ENCODE measurements at regions not wholly inside any gene's neighbourhood (a gene's known extent, or its start where the extent isn't known, plus 50 kb on each side); places are given as distances from the start of the nearest gene placed in this dataset.

DNA sequence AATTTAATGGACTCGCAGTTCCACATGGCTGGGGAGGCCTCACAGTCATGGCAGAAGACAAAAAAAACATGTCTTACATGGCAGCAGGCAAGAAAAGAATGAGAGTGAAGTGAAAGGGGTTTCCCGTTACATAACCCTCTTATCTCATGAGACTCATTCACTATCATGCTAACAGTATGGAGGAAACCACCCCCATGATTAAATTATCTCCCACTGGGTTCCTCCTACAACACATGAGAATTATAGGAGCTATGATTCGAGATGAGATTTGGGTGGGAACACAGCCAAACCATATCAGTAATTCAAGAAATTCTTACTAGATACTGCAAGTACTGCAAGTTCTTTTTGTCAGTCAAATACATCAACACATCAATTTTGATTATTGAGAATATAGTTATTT lies 311.4 kb upstream of the SLITRK3 start:
- WGBS (ENCODE audit: low lambda C conversion rate), result 22% methylated on average over 3 of the region's 3 CpGs
- TF ChIP-seq NBN (conservative IDR thresholded peaks at IDR 0.05) (no peak), ZNF790 (CRISPR knock-in tag; IDR thresholded peaks at IDR 0.05; ENCODE audit: borderline replicate concordance) (no peak), RBFOX2 (IDR thresholded peaks at IDR 0.05; ENCODE audit: low read depth, low read length) (no peak), ZNF775 (CRISPR knock-in tag; IDR thresholded peaks at IDR 0.05; ENCODE audit: borderline replicate concordance) (no peak), CHD4 (IDR thresholded peaks at IDR 0.05; ENCODE audit: borderline replicate concordance, low read length) (no peak), NR2F2 (IDR thresholded peaks at IDR 0.05; ENCODE audit: borderline replicate concordance, low read depth) (no peak), HDAC1 (CRISPR knock-in tag; IDR thresholded peaks at IDR 0.05) (no peak)
- Histone ChIP-seq H3K9ac (ENCODE audit: insufficient read depth, low read depth, low read length) (no peak overlapping the region), H3K27ac (ENCODE audit: extremely low read length, insufficient read depth, low read length) (no peak overlapping the region), H2AFZ (ENCODE audit: low read length) (no peak overlapping the region), H3K27me3 (ENCODE audit: control insufficient read depth in 1 of 2, insufficient read depth in 2 of 2, low read length in 2 of 2) (no peaks in the 10 kb centered on the region), H3K4me2 (ENCODE audit: low read depth, low read length) (no peak overlapping the region), H3K9me3 (ENCODE audit: low read length) (peaks cover 20% of the 10 kb centered on the region), H3K79me2 (ENCODE audit: insufficient read depth, low read length) (no peaks in the 10 kb centered on the region), H4K20me1 (ENCODE audit: insufficient read depth, low read length) (no peaks in the 10 kb centered on the region), H3K4me1 (ENCODE audit: insufficient read depth, low read length) (no peaks in the 10 kb centered on the region), H3K4me3 (replicated peaks in 1 of 3; ENCODE audit: insufficient read depth in 1 of 3, low read depth in 2 of 3, low read length in 3 of 3) (no peak overlapping the region), H3K36me3 (replicated peaks in 1 of 2; ENCODE audit: control insufficient read depth in 1 of 2, insufficient read depth in 2 of 2, low read length in 2 of 2) (no peaks in the 10 kb centered on the region)
- no peak for ATAC-seq
- no peak for FAIRE-seq
- intact Hi-C loops (cut with micrococcal nuclease; ENCODE audit: unreplicated experiment) (no loop called here), in situ Hi-C loops (cut with HindIII; ENCODE audit: extremely low pct_ligation_motif_present, low pct_unique_long_range_greater_than_20kb) (no loop called here)
- POLR2A ChIA-PET, result no interaction called here
- DNase-seq (ENCODE audit: low spot score), result no peak
- CTCF ChIA-PET (ENCODE audit: low intra/inter-chr PET ratio, low total read pairs), result no interaction called here
- BruUV-seq (replicated peaks), result no TSS peak

DNA sequence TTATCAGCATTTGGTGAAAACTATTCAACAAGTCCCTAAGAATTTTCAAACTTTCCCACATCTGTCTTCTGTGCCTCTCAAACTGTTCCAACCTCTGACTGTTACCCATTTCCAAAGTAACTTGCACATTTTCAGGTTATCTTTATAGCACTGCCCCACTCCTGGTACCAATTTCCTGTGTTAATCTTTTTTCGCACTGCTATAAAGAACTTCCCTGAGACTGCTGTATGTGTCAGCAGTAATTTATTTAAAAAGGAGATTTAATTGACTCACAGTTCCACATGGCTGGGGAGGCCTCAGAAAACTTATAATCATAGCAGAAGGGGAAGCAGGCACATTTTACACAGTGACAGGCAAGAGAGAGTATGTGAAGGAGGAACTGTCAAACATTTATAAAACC lies 310.9 kb upstream of the SLITRK3 start:
- Histone ChIP-seq H2AFZ (ENCODE audit: low read length) (no peak overlapping the region), H3K9me3 (ENCODE audit: low read length) (peaks cover 20% of the 10 kb centered on the region), H3K4me3 (replicated peaks in 1 of 3; ENCODE audit: insufficient read depth in 1 of 3, low read depth in 2 of 3, low read length in 3 of 3) (no peak overlapping the region), H3K9ac (ENCODE audit: insufficient read depth, low read depth, low read length) (no peak overlapping the region), H4K20me1 (ENCODE audit: insufficient read depth, low read length) (no peaks in the 10 kb centered on the region), H3K4me2 (ENCODE audit: low read depth, low read length) (no peak overlapping the region), H3K27me3 (ENCODE audit: control insufficient read depth in 1 of 2, insufficient read depth in 2 of 2, low read length in 2 of 2) (no peaks in the 10 kb centered on the region), H3K79me2 (ENCODE audit: insufficient read depth, low read length) (no peaks in the 10 kb centered on the region), H3K4me1 (ENCODE audit: insufficient read depth, low read length) (no peaks in the 10 kb centered on the region), H3K27ac (ENCODE audit: extremely low read length, insufficient read depth, low read length) (no peak overlapping the region), H3K36me3 (replicated peaks in 1 of 2; ENCODE audit: control insufficient read depth in 1 of 2, insufficient read depth in 2 of 2, low read length in 2 of 2) (no peaks in the 10 kb centered on the region)
- POLR2A ChIA-PET, result no interaction called here
- FAIRE-seq (no peak), ATAC-seq (no peak), DNase-seq (ENCODE audit: low spot score) (no peak)
- TF ChIP-seq GPN1 (CRISPR knock-in tag; IDR thresholded peaks at IDR 0.05; ENCODE audit: borderline replicate concordance), result no peak
- no peak for TF ChIP-seq ZNF263 (CRISPR knock-in tag; IDR thresholded peaks at IDR 0.05)
- no peak for TF ChIP-seq HOXD1 (CRISPR knock-in tag; IDR thresholded peaks at IDR 0.05)
- TF ChIP-seq TOE1 (CRISPR knock-in tag; IDR thresholded peaks at IDR 0.05), result no peak
- no peak for TF ChIP-seq FOSL1 (CRISPR knock-in tag; IDR thresholded peaks at IDR 0.05; ENCODE audit: borderline replicate concordance)
- no peak for TF ChIP-seq MTA3 (CRISPR knock-in tag; IDR thresholded peaks at IDR 0.05)
- TF ChIP-seq ZNF333 (CRISPR knock-in tag; IDR thresholded peaks at IDR 0.05; ENCODE audit: borderline replicate concordance), result no peak
- no peak for TF ChIP-seq ZNF550 (CRISPR knock-in tag; IDR thresholded peaks at IDR 0.05; ENCODE audit: borderline replicate concordance)
- in situ Hi-C loops (cut with HindIII; ENCODE audit: extremely low pct_ligation_motif_present, low pct_unique_long_range_greater_than_20kb) (no loop called here), intact Hi-C loops (cut with micrococcal nuclease; ENCODE audit: unreplicated experiment) (no loop called here)
- no TSS peak for BruUV-seq (replicated peaks)
- 3% methylated on average over 1 of the region's 1 CpG for WGBS (ENCODE audit: low lambda C conversion rate)
- CTCF ChIA-PET (ENCODE audit: low intra/inter-chr PET ratio, low total read pairs), result no interaction called here
